Panc1 (cell line): ENCODE measurements at regions not wholly inside any gene's neighbourhood (a gene's known extent, or its start where the extent isn't known, plus 50 kb on each side); places are given as distances from the start of the nearest gene placed in this dataset.

Source experiments
- POLR2AphosphoS5 ChIP-seq: IDR thresholded peaks from 2 replicates; pipeline ENCODE4 v1.6.1; 2012; ENCODE audit warnings: mild to moderate bottlenecking, low read depth, low read length, moderate library complexity
- TF ChIP-seq, protein P1 (sequence below): fragments of 450-650 bp; IDR thresholded peaks from 2 replicates; pipeline ENCODE4 v1.5.1; 2017; ENCODE audit warnings: mild to moderate bottlenecking

- TF ChIP-seq, protein P1, sequence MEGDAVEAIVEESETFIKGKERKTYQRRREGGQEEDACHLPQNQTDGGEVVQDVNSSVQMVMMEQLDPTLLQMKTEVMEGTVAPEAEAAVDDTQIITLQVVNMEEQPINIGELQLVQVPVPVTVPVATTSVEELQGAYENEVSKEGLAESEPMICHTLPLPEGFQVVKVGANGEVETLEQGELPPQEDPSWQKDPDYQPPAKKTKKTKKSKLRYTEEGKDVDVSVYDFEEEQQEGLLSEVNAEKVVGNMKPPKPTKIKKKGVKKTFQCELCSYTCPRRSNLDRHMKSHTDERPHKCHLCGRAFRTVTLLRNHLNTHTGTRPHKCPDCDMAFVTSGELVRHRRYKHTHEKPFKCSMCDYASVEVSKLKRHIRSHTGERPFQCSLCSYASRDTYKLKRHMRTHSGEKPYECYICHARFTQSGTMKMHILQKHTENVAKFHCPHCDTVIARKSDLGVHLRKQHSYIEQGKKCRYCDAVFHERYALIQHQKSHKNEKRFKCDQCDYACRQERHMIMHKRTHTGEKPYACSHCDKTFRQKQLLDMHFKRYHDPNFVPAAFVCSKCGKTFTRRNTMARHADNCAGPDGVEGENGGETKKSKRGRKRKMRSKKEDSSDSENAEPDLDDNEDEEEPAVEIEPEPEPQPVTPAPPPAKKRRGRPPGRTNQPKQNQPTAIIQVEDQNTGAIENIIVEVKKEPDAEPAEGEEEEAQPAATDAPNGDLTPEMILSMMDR, result no peak
- no peak for TF ChIP-seq POLR2AphosphoS5
These were observed 179.6 kb downstream of the CTTN start for GRCh38 chr11:70577948-70578347.
